Bronchial epithelial cell (primary cell): ENCODE measurements at regions not wholly inside any gene's neighbourhood (a gene's known extent, or its start where the extent isn't known, plus 50 kb on each side); places are given as distances from the start of the nearest gene placed in this dataset.

Experiments
- DNase-seq: peaks from one replicate; pipeline ENCODE4 v3.0.0-alpha.2; 2010; ENCODE audit warnings: low read depth
- FAIRE-seq: peaks from 2 replicates; lab custom pipeline; 2011; peaks lifted over from hg19 to GRCh38; lab: Jason Lieb, UNC
- H3K27me3 ChIP-seq: 2 replicates; pipeline ENCODE4 v1.5.1; 2011; ENCODE audit warnings: low read length; ENCODE audit not compliant: control insufficient read depth, insufficient read depth
- H3K36me3 ChIP-seq: 2 replicates; pipeline ENCODE4 v1.5.1; 2011; ENCODE audit warnings: low read length; ENCODE audit not compliant: control insufficient read depth, insufficient read depth
- H3K4me3 ChIP-seq: 2 replicates; pipeline ENCODE4 v1.5.1; 2011; ENCODE audit warnings: mild to moderate bottlenecking, low read depth, low read length, control low read depth
- TF ChIP-seq, protein P1 (sequence below): IDR thresholded peaks from 2 replicates; pipeline ENCODE4 v1.5.1; 2011; ENCODE audit warnings: mild to moderate bottlenecking, moderate library complexity, low read length, control low read depth, inconsistent platforms; ENCODE audit not compliant: insufficient read depth, severe bottlenecking

DNA sequence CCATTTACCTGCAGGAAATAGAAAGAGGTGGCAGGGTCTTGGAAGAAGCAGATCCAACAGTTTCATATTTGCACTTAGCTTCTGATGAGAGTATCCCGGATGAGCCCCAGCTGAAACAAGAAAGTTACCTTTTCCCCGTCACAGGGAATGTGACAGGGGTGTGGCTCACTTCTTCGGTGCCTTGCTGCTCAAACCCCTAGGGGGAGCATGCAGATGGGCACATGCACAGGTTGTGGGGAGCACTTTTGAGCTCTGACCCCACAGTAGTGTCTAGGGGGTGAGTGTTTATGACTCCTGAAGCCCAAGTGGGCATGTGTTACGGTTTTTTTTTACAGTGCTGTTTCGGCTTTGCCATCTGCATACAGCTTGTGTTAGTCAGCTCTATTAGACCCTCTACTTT, 1221.0 kb downstream of the JRKL start:
- H3K27me3 ChIP-seq: no peaks in the 10 kb centered on the region
- TF ChIP-seq, protein P1, sequence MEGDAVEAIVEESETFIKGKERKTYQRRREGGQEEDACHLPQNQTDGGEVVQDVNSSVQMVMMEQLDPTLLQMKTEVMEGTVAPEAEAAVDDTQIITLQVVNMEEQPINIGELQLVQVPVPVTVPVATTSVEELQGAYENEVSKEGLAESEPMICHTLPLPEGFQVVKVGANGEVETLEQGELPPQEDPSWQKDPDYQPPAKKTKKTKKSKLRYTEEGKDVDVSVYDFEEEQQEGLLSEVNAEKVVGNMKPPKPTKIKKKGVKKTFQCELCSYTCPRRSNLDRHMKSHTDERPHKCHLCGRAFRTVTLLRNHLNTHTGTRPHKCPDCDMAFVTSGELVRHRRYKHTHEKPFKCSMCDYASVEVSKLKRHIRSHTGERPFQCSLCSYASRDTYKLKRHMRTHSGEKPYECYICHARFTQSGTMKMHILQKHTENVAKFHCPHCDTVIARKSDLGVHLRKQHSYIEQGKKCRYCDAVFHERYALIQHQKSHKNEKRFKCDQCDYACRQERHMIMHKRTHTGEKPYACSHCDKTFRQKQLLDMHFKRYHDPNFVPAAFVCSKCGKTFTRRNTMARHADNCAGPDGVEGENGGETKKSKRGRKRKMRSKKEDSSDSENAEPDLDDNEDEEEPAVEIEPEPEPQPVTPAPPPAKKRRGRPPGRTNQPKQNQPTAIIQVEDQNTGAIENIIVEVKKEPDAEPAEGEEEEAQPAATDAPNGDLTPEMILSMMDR: no peak
- H3K36me3 ChIP-seq: no peaks in the 10 kb centered on the region
- DNase-seq: no peak
- H3K4me3 ChIP-seq: no peak overlapping the region
- FAIRE-seq: no peak

DNA sequence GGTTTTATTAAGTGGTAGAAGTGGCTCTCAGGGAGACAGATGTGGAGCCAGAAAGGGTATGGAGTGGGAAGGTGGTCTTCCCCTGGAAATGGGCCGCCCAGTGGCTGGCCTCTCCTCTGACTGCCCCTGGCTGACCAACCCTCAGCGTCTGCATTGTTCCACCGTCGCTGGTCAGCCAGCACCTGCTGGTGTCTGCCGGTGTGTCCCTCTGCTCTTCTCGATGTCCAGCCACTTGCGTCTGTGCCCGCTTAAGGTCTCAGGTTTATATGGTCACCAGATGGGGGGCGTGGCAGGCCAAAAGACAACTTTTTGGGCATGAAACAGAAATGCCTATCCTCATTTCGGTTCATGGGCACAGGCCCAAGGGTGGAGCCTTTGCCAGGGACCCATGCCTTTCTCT, 1221.5 kb downstream of the JRKL start:
- H3K4me3 ChIP-seq: no peak overlapping the region
- no peaks in the 10 kb centered on the region for H3K36me3 ChIP-seq
- no peaks in the 10 kb centered on the region for H3K27me3 ChIP-seq
- TF ChIP-seq, protein P1: no peak
- DNase-seq: no peak
- FAIRE-seq: no peak

DNA sequence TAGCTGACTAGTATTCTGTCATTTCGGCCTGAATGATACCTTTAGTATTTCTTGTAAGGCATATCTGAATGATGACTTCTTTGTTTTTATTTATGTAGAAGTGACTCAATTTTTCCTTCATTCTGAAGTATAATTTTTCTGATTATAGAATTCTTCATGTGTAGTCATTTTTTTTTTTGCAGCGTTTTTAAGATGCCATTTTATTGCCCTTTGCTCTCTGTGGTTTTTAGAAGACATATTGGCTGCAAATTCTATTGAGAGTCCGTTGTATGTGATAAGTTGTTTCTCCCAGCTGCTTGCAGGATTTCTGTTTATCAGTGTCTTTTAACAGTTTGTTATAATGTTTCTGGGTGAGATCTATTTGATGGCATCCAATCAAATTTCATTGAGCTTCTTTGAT, 1224.8 kb downstream of the JRKL start:
- Histone ChIP-seq H3K36me3 (no peaks in the 10 kb centered on the region), H3K27me3 (no peaks in the 10 kb centered on the region), H3K4me3 (no peak overlapping the region)
- FAIRE-seq: no peak
- TF ChIP-seq, protein P1: no peak
- DNase-seq: no peak

DNA sequence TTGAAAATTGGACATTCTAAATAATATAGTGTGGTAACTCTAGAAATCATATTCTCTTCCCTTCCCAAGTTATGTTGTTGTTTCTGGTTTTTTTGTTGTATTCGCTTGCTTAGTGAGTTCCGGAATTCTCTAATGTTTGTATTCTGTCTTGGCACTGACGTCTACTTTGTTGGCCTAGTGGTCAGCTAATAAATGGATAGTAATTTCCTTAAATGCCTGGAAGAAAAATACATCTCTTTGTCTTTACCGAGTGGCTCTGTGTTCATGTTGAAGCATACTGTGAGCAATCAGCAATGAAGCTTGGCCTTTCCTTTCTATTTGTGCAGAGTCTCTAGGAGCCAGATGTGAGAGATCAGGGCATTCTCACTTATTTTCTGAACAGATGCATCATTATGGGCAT, 1225.7 kb downstream of the JRKL start:
- DNase-seq: no peak
- no peak for FAIRE-seq
- TF ChIP-seq, protein P1: no peak
- Histone ChIP-seq H3K36me3 (no peaks in the 10 kb centered on the region), H3K27me3 (no peaks in the 10 kb centered on the region), H3K4me3 (no peak overlapping the region)

DNA sequence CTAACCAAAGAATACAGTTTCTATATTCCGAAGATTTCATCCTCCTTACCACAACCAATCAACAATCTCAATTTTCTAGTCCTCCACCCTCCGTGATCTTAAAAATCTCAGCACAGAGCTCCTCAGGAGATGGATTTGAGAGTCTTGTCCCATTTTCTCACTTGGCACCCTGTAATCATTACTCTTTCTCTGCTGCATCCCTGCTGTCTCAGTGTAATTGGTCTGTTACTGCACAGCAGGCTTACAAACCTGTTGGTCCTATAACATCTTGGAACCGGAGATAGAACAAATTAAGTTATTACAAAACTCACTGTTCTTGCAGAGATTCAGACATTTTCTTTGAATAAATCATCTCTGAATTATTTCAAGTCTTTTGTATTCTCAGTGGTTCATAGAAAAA, 1227.2 kb downstream of the JRKL start:
- FAIRE-seq (no peak), DNase-seq (no peak)
- no peaks in the 10 kb centered on the region for H3K36me3 ChIP-seq
- TF ChIP-seq, protein P1: no peak
- no peak overlapping the region for H3K4me3 ChIP-seq
- no peaks in the 10 kb centered on the region for H3K27me3 ChIP-seq

DNA sequence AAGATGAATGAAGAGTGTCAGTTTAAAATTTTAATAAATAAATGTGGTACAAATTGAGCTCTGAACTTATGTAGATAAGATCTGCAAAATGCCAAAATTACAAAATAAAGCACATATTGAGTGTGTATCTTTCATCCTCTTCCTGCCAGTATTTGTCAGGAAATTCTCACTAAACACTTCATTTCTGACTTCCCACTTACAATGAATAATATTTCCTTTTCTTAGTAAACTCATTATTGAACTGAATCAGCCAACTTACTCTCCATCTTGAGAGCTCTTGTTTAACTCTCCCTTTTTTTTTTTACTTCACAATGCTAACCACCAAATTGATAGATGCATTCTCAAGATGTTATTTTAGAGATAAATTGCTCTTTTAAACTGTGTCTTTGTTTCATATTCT, 1230.2 kb downstream of the JRKL start:
- H3K27me3 ChIP-seq: no peaks in the 10 kb centered on the region
- TF ChIP-seq, protein P1: no peak
- FAIRE-seq (no peak), DNase-seq (no peak)
- no peaks in the 10 kb centered on the region for H3K36me3 ChIP-seq
- H3K4me3 ChIP-seq: no peak overlapping the region
